HG03469 (cell line): ENCODE measurements at regions not wholly inside any gene's neighbourhood (a gene's known extent, or its start where the extent isn't known, plus 50 kb on each side); places are given as distances from the start of the nearest gene placed in this dataset.
"Not testable (repeated sequence)": the region's sequence is repeated elsewhere in the genome, so short reads cannot be mapped to it uniquely, and the experiment has no call there.

ENCODE experiments used
- ATAC-seq: cut with Tn5 transposase; IDR thresholded peaks from one replicate; pipeline ENCODE4 v1.9.1; 2021; ENCODE audit warnings: mild to moderate bottlenecking, moderate library complexity, moderate number of reproducible peaks; ENCODE audit not compliant: unreplicated experiment

- no peak for ATAC-seq
Observed at GRCh38 chr19:28638445-28638844, 574.5 kb downstream of the UQCRFS1 start.

DNA sequence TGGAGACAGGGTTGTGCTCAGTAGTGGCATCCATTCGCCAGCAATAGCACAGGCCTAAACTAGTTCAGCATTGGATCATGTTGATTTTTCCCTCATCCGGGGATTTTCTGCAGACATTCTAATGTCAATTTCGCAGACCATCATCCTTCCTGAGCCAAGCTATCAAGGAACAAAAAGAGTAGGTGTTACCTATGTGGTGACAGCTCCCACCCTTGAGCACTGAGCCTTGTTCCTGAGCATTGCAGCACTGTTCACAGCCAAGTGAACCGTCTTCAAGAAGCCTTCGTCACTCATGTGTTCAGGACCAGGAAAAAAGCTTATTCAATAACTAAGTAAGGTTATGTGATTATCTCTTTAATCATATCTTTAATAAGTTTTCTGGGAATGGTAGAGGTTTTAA, 576.2 kb downstream of the UQCRFS1 start:
- ATAC-seq, result no peak

- no peak for ATAC-seq
Observed at GRCh38 chr19:28636016-28636629, 576.8 kb downstream of the UQCRFS1 start.

- no peak for ATAC-seq
Observed at GRCh38 chr19:28634837-28635236, 578.1 kb downstream of the UQCRFS1 start.

DNA sequence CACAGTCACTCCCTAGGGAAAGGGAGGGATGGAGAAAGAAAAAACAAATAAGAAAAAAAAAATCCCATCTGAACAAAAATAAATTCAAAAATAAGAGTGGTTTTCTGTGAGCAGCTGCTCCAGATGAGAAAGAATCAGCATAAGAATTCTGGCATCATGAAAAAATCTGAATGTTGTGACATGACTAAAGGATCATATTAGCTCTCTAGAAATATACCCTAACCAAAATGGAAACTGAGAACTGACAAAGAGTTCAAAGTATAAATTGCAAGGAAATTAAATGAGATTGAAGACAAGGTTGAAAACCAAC, 579.0 kb downstream of the UQCRFS1 start:
- no peak for ATAC-seq

GRCh38 chr19:28633319-28634018, 579.5 kb downstream of the UQCRFS1 start:
- ATAC-seq, result no peak

GRCh38 chr19:28632371-28633080, 580.4 kb downstream of the UQCRFS1 start:
- ATAC-seq, result no peak

- no peak for ATAC-seq
Observed at GRCh38 chr19:28631961-28632360, 581.0 kb downstream of the UQCRFS1 start.

- no peak for ATAC-seq
Observed at GRCh38 chr19:28627669-28628068, 585.3 kb downstream of the UQCRFS1 start.

DNA sequence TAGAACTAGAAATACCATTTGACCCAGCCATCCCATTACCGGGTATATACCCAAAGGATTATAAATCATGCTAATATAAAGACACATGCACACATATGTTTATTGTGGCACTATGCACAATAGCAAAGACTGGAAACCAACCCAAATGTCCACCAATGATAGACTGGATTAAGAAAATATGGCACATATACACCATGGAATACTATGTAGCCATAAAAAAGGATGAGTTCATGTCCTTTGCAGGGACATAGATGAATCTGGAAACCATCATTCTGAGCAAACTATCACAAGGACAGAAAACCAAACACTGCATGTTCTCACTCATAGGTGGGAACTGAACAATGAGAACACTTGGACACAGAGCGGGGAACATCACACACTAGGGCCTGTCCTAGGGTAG, 586.5 kb downstream of the UQCRFS1 start:
- not testable (repeated sequence) for ATAC-seq

- no peak for ATAC-seq
Observed at GRCh38 chr19:28619816-28620429, 593.0 kb downstream of the UQCRFS1 start.

GRCh38 chr19:28618504-28618903, 594.4 kb downstream of the UQCRFS1 start:
- no peak for ATAC-seq

- ATAC-seq, result no peak
Observed at GRCh38 chr19:28615966-28616365, 597.0 kb downstream of the UQCRFS1 start.

GRCh38 chr19:28615546-28615916, 597.4 kb downstream of the UQCRFS1 start:
- ATAC-seq, result no peak

DNA sequence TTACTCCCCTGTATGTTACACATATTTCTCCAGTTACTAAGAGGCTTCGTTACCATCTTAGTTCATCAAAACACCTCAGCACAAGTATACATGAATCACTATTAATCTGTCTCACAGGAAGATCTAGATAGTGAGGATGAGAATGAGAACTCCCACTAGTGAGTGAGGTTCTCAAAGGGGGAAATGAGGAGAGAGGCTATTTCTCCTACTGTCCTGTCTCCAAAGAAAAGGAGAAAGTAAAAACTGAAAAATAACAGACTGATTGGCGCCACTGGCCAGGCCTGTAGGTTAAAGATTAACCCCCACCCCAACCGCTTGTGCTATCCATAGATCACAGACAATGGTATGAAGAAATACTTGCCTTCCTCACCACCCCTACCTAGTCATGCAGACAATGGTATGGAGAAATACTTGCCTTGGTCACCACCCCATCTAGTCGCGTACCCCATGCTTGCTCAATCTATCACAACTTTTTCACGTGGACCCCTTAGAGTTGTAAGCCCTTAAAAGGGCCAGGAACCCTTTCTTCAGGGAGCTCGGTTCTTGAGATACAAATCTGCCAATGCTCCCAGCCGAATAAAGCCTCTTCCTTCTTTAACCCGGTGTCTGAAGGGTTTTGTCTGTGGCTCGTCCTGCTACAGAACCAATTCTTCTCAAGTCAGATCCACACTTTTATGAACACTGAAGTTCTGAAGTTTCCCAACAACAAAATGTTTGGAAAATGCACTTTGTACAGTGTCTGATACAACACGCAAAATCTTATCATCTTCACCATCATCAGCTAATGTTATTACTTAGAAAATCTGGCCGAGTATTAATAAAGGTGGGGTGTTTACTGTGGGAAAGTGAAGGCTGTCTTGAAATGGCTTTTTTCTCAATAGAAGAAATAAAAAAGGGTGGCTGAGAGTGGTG, 598.1 kb downstream of the UQCRFS1 start:
- ATAC-seq, result no peak

DNA sequence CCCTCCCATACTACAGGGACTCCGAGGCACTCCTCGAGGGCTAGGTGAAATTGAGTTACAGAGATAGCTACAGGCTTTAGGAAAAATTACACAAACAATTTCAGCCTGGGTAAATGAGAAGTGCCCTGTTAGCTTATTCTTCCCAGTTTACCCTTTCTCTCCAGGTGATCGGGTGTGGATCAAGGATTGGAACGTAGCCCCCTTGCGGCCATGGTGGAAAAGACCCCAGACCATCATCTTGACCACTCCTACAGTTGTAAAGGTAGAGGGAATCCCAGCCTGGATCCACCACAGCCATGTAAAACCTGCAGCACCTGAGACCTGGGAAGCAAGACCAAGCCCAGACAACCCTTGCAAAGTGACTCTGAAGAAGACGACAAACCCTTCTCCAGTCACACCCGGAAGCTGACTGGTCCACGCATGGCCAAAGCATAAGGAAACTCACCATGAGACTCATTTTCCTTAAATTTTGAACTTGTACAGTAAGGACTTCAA, 600.6 kb downstream of the UQCRFS1 start:
- ATAC-seq, result no peak

DNA sequence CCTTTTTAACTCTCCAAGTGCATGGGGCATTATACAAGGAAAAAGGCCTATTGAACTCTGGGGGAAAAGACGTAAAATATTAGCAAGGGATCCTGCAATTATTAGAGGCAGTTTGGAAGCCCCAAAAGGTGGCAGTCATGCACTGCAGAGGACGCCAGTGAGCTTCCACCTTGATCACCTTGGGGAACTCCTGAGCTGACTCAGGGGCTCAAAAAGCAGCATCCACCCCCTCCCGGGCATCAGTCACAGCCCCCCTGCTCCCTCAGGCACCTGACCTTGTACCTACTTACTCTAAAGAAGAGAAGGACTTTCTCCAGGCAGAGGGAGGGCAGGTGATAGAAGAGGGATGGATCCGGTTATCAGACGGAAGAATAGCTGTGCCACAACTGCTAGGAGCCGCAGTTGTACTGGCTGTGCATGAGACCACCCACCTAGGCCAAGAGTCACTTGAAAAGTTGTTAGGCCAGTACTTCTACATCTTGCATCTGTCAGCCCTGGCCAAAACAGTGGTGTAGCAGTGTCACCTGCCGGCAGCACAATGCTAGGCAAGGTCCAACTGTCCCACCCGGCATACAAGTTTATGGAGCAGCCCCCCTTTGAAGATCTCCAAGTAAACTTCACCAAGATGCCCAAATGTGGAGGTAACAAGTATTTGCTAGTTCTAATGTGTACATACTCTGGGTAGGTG, 601.6 kb downstream of the UQCRFS1 start:
- ATAC-seq, result not testable (repeated sequence)

DNA sequence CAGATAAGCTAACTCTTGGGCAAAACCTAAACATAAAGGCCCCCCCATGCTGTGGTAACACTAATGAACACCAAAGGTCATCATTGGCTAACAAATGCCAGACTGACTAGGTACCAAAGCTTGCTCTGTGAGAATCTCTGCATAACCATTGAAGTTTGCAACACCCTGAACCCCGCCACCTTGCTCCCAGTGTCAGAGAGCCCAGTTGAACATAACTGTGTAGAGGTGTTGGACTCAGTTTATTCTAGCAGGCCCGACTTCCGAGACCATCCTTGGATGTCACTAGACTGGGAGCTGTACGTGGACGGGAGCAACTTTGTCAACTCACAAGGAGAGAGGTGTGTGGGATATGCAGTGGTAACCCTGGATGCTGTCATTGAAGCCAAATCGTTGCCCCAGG, 602.2 kb downstream of the UQCRFS1 start:
- no peak for ATAC-seq

- no peak for ATAC-seq
Observed at GRCh38 chr19:28609944-28610343, 603.0 kb downstream of the UQCRFS1 start.
